ENCODE measurements at regions not wholly inside any gene's neighbourhood (a gene's known extent, or its start where the extent isn't known, plus 50 kb on each side); places are given as distances from the start of the nearest gene placed in this dataset.

DNA sequence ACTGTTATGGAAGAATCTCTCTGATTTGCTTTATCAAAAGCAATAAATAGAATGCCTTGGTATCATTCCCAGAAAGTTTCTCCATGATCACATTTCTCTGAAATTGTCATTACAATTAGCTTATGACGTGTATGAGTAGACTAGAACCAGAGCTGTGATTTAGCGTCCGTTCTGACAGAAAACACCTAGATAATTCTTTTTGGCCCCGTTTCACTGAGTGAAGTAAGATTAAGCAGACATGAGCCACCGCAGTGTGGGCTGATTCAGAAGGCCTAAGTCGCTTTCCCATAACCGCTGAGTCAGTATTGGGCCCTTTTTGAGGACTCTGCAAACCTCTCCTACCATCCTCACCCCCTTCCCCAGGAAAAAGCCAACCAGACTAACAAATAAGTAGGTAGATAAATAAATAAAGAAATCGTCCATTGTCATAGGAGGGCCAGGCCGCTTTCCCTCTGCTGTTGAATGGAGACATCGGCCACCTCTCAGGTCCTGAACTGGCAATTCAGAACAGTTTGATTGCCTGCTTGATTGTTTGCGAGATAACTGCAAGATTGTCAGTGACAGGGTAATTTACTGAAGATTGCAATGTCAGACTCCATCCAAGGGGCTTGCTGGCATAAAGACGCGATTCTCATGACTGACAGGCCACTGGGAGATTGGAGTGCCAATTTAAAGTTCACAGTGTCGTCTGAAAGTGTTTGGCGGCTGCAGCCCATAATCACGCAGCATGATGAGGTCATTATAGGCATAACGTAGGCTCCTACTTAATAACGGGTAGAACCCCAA is 105.0 kb upstream of the WWC1 start:
- CTCF ChIA-PET = no interaction called here

DNA sequence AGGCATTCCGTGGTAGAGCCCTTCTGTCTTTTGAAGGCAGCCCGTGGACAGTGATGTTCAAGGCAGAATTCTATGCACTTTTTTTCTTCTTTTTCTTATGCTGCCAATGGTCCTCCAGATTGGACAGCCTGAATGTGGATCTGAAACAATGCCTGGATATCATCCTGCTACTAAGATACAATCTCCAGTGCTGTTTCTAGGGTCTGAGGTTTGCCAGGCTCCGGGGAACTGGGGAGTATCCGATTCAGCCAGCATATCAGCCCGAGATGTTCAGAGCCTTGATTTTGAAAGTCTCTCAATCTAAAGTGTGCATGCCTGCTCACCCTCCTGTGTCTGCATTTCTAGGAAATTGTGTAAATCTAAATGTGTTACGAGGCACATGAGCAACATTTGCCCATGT is 103.8 kb upstream of the WWC1 start:
- ChIA-PET POLR2A (no interaction called here), CTCF (no interaction called here)
- Mint-ChIP-seq H3K4me3 (no peak overlapping the region), H3K27me3 (peaks cover 3% of the 10 kb centered on the region), H3K27ac (no peak overlapping the region), H3K9me3 (ENCODE audit: low read depth) (no peaks in the 10 kb centered on the region), H3K4me1 (no peaks in the 10 kb centered on the region), H3K36me3 (ENCODE audit: low read depth) (no peaks in the 10 kb centered on the region)
- intact Hi-C loops (cut with DNase I, micrococcal nuclease) = no loop called here
- ATAC-seq (no peak), DNase-seq (no peak)

More for the DNA sequence above, 105.0 kb upstream of the WWC1 start:
- Mint-ChIP-seq H3K27me3 (peaks cover 3% of the 10 kb centered on the region), H3K9me3 (ENCODE audit: low read depth) (no peaks in the 10 kb centered on the region), H3K36me3 (ENCODE audit: low read depth) (no peaks in the 10 kb centered on the region), H3K27ac (no peak overlapping the region), H3K4me1 (no peaks in the 10 kb centered on the region), H3K4me3 (no peak overlapping the region)
- POLR2A ChIA-PET = no interaction called here
- DNase-seq = no peak
- intact Hi-C loops (cut with DNase I, micrococcal nuclease) = no loop called here
- ATAC-seq = no peak

GRCh38 chr5:168188182-168188581 is 103.3 kb upstream of the WWC1 start:
- Mint-ChIP-seq H3K9me3 (ENCODE audit: low read depth) (no peaks in the 10 kb centered on the region), H3K4me1 (no peaks in the 10 kb centered on the region), H3K27ac (no peak overlapping the region), H3K4me3 (no peak overlapping the region), H3K36me3 (ENCODE audit: low read depth) (no peaks in the 10 kb centered on the region), H3K27me3 (peaks cover 3% of the 10 kb centered on the region)
- DNase-seq (no peak), ATAC-seq (no peak)
- intact Hi-C loops (cut with DNase I, micrococcal nuclease) = no loop called here
- CTCF ChIA-PET = no interaction called here
- POLR2A ChIA-PET = no interaction called here

DNA sequence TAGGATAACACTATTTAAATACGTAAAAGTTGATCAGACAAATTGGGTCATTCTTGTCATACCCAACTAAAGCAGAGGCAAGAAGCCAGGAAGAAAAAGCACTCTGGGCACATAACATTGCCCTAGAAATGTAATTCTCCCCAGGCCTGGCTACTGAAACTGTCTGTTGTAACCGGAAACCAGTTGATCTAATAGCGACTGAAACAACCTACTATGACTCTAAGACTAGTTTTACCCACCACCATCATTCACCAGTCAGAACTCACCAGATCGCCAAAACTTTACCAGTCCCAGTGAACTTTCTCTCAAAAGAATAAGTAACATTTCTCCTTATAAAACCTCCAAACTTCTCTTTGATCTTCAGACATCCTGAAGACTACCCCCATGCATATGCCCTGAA is 99.3 kb upstream of the WWC1 start:
- H3K4me1 Mint-ChIP-seq = no peaks in the 10 kb centered on the region
- POLR2A ChIA-PET = no interaction called here

GRCh38 chr5:168193493-168194250 is 97.8 kb upstream of the WWC1 start:
- Mint-ChIP-seq H3K27ac (no peak overlapping the region), H3K4me3 (no peak overlapping the region), H3K4me1 (no peaks in the 10 kb centered on the region), H3K36me3 (ENCODE audit: low read depth) (no peaks in the 10 kb centered on the region), H3K27me3 (peaks cover 15% of the 10 kb centered on the region), H3K9me3 (ENCODE audit: low read depth) (no peaks in the 10 kb centered on the region)
- CTCF ChIA-PET = interaction anchor here (1.0 kb wide), 1 partner anchor 26 kb away, joined by 4 read pairs; no protein-coding TSS in a partner anchor
- POLR2A ChIA-PET = no interaction called here
- ATAC-seq = no peak
- intact Hi-C loops (cut with DNase I, micrococcal nuclease) = no loop called here
- DNase-seq = no peak

More for the DNA sequence above, 99.3 kb upstream of the WWC1 start:
- DNase-seq (no peak), ATAC-seq (no peak)
- H3K36me3 Mint-ChIP-seq (ENCODE audit: low read depth) = no peaks in the 10 kb centered on the region
- CTCF ChIA-PET = no interaction called here
- peaks cover 15% of the 10 kb centered on the region for H3K27me3 Mint-ChIP-seq
- H3K27ac Mint-ChIP-seq = no peak overlapping the region
- no peak overlapping the region for H3K4me3 Mint-ChIP-seq
- intact Hi-C loops (cut with DNase I, micrococcal nuclease) = no loop called here
- no peaks in the 10 kb centered on the region for H3K9me3 Mint-ChIP-seq (ENCODE audit: low read depth)

GRCh38 chr5:168195110-168195509 is 96.3 kb upstream of the WWC1 start:
- ChIA-PET POLR2A (no interaction called here), CTCF (no interaction called here)
- H3K4me3 Mint-ChIP-seq = no peak overlapping the region
- no peaks in the 10 kb centered on the region for H3K9me3 Mint-ChIP-seq (ENCODE audit: low read depth)
- H3K4me1 Mint-ChIP-seq = no peaks in the 10 kb centered on the region
- H3K36me3 Mint-ChIP-seq (ENCODE audit: low read depth) = no peaks in the 10 kb centered on the region
- intact Hi-C loops (cut with DNase I, micrococcal nuclease) = no loop called here
- H3K27ac Mint-ChIP-seq = no peak overlapping the region
- no peak for DNase-seq
- peaks cover 13% of the 10 kb centered on the region for H3K27me3 Mint-ChIP-seq
- no peak for ATAC-seq

DNA sequence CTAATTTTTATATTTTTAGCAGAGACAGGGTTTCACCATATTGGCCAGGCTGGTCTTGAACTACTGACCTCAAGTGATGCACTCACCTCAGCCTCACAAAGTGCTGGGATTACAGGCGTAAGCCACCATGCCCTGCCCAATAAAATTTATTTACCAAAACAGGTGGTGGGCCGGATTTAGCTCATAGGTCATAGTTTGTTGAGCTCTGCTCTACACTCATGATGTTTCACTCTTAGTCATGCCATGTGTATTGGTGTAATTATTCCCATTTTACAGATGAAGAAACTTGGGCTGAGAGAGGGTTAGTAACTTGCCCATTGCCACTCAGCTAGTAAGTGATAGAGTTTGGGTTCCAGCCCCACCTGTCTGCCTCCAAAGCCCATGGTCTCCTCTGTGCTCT is 93.1 kb upstream of the WWC1 start:
- DNase-seq = no peak
- ChIA-PET POLR2A (no interaction called here), CTCF (interaction anchor here (0.6 to 2.2 kb wide), 2 partner anchors 15 to 21 kb away, joined by 3 to 9 read pairs; no protein-coding TSS in a partner anchor)
- no peaks in the 10 kb centered on the region for H3K36me3 Mint-ChIP-seq (ENCODE audit: low read depth)
- H3K4me3 Mint-ChIP-seq = no peak overlapping the region
- no peak overlapping the region for H3K27ac Mint-ChIP-seq
- intact Hi-C loops (cut with DNase I, micrococcal nuclease) = no loop called here
- no peaks in the 10 kb centered on the region for H3K4me1 Mint-ChIP-seq
- ATAC-seq = no peak
- no peaks in the 10 kb centered on the region for H3K9me3 Mint-ChIP-seq (ENCODE audit: low read depth)
- H3K27me3 Mint-ChIP-seq = peaks cover 11% of the 10 kb centered on the region

DNA sequence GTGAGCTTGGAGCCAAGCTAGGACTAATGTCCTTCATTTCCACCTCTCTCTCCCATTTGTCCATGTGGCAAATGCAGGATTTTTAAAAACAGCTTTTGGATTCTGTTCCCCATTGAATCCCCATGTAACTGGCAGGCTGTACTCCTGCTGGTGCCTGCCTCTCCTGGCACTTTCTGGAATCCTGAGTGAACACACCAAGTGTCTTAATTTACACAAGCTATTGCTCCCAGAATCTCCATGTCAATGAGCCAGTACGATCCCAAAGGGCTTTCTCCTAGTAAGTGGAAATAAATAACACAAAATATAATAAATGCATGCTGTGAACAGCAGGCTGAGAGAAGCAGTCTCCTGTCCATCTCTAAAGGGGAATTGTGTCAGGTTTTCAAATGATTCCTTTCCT is 88.4 kb upstream of the WWC1 start:
- Mint-ChIP-seq H3K27ac (no peak overlapping the region), H3K27me3 (peaks cover 6% of the 10 kb centered on the region), H3K4me3 (no peak overlapping the region), H3K9me3 (ENCODE audit: low read depth) (no peaks in the 10 kb centered on the region), H3K4me1 (no peaks in the 10 kb centered on the region), H3K36me3 (ENCODE audit: low read depth) (no peaks in the 10 kb centered on the region)
- no peak for DNase-seq
- intact Hi-C loops (cut with DNase I, micrococcal nuclease) = no loop called here
- CTCF ChIA-PET = interaction anchor here (1.9 kb wide), 1 partner anchor 17 kb away, joined by 7 read pairs; no protein-coding TSS in a partner anchor
- no peak for ATAC-seq
- POLR2A ChIA-PET = no interaction called here

- Mint-ChIP-seq H3K9me3 (ENCODE audit: low read depth) (no peaks in the 10 kb centered on the region), H3K4me3 (no peak overlapping the region), H3K36me3 (ENCODE audit: low read depth) (no peaks in the 10 kb centered on the region), H3K27me3 (peaks cover 7% of the 10 kb centered on the region), H3K4me1 (no peaks in the 10 kb centered on the region), H3K27ac (no peak overlapping the region)
- intact Hi-C loops (cut with DNase I, micrococcal nuclease) = no loop called here
- ATAC-seq (no peak), DNase-seq (no peak)
- POLR2A ChIA-PET = no interaction called here
- CTCF ChIA-PET = interaction anchor here (0.9 to 1.9 kb wide), 2 partner anchors 16 kb away, joined by 4 to 7 read pairs; no protein-coding TSS in a partner anchor
Observed at GRCh38 chr5:168204165-168204564, 87.3 kb upstream of the WWC1 start.

GRCh38 chr5:168207450-168208029 is 83.9 kb upstream of the WWC1 start:
- no peak for ATAC-seq
- no peak overlapping the region for H3K4me3 Mint-ChIP-seq
- intact Hi-C loops (cut with DNase I, micrococcal nuclease) = no loop called here
- no peaks in the 10 kb centered on the region for H3K4me1 Mint-ChIP-seq
- peaks cover 8% of the 10 kb centered on the region for H3K27me3 Mint-ChIP-seq
- no peak overlapping the region for H3K27ac Mint-ChIP-seq
- H3K9me3 Mint-ChIP-seq (ENCODE audit: low read depth) = no peaks in the 10 kb centered on the region
- H3K36me3 Mint-ChIP-seq (ENCODE audit: low read depth) = no peaks in the 10 kb centered on the region
- ChIA-PET CTCF (interaction anchor here (0.5 kb wide), 1 partner anchor 276 kb away, joined by 3 read pairs; no protein-coding TSS in a partner anchor), POLR2A (no interaction called here)
- DNase-seq = no peak

- DNase-seq = no peak
- H3K4me3 Mint-ChIP-seq = no peak overlapping the region
Observed at GRCh38 chr5:168209244-168209995, 82.0 kb upstream of the WWC1 start.

More at GRCh38 chr5:168209244-168209995, 82.0 kb upstream of the WWC1 start:
- Mint-ChIP-seq H3K27ac (no peak overlapping the region), H3K27me3 (peaks cover 8% of the 10 kb centered on the region), H3K4me1 (no peaks in the 10 kb centered on the region), H3K9me3 (ENCODE audit: low read depth) (no peaks in the 10 kb centered on the region), H3K36me3 (ENCODE audit: low read depth) (no peaks in the 10 kb centered on the region)
- POLR2A ChIA-PET = no interaction called here
- no peak for ATAC-seq
- intact Hi-C loops (cut with DNase I, micrococcal nuclease) = no loop called here
- CTCF ChIA-PET = interaction anchor here (2.0 kb wide), 1 partner anchor 11 kb away, joined by 13 read pairs; no protein-coding TSS in a partner anchor
